ENCODE measurements at regions not wholly inside any gene's neighbourhood (a gene's known extent, or its start where the extent isn't known, plus 50 kb on each side); places are given as distances from the start of the nearest gene placed in this dataset.

DNA sequence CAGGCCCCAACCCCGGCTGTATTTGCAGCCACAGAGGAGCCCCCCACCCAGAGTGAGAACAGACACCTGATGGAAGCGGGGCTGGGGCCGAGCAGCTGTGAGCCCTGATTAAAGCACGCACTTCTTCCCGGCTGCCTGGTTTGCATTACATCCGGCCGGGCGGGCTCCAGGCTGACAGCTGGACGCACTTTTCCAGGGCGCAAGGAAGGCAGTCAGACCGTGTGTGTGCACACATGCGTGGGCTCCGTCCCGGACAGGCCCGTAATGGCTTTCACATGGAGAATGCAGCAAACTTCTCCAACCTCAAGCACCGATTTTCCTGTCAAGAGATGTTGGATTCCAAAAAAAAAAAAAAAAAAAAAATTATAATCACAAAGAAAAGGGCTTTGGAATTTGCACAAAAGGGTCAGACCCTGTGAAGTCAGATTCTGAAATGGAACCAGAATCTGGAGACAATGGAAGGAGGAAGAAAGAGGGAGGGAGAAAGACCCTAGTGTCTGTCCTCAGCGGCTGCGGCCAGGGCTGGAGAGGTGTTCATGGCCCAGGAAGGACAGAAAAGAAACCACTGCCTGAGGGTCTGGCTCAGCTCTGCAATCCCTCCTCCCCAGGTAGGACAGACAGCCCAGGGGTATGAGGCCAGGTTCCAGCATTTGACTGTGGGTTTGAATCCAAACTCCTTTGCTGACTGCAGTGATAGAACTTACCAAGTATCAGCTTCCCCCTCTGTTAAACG lies 365.5 kb downstream of the MN1 start:
- FAIRE-seq (no peak), DNase-seq (ENCODE audit: low spot score in 2 of 2) (no peak)

DNA sequence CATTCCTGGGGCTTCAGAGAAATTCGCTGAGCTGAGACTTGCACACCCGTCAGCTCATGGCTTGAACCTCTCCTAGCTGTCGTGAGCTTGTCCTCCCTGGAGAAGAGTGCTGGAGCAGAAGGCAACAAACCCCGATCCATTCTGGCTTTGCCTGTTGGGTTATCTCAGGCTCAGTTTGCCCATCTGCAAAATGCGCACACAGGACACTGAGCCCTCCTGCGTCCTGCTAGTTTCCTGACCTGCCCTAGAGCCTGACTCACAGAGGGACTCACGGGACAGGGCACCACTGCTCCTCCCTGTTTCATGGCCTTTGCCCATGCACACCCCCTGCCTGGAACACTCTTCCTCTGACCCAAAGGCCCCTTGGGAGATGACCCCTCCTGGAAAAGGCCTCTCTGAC lies 365.0 kb downstream of the MN1 start:
- no peak for DNase-seq (ENCODE audit: low spot score in 2 of 2)
- no peak for FAIRE-seq

GRCh38 chr22:27437570-27437969 lies 364.0 kb downstream of the MN1 start:
- DNase-seq (ENCODE audit: low spot score in 2 of 2) = no peak
- FAIRE-seq = no peak

DNA sequence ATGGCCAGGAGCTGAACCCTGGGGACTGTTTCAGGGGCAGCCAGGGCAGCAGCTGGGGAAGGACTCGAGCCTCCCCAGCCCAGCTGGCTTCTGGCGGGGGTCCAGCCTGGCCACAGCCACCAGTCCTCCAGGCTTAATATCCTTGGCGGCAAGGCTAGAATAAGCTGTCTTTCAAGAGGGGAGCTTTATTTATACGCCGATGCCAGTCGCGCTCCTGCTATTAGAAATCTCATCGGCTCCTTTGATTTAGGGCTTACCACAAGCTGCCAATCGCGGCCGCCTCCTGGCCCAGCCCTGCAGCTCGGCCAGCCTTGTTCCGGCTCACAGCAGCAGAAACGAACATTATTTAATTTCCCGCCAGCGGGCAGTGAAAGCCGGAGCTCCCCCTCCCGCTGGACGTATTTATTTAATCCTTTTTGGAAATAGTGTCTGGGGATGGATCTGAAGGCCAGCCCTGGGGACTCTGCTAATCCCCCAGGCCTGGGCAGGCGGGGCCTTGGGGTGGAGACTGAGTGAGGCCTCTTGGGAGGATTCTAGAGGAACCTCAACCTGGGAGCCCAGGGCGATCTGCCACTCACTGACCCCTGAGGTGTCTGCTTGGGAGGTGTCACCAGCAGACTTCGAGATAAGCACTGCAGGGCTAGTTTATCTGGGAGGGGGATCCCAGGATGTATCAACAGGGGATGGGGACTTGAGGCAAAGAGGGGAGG lies 363.1 kb downstream of the MN1 start:
- FAIRE-seq (no peak), DNase-seq (ENCODE audit: low spot score in 2 of 2) (peak in 1 of 2 donors; percentile 45)

- DNase-seq (ENCODE audit: low spot score in 2 of 2) = no peak
- no peak for FAIRE-seq
These were observed 362.4 kb downstream of the MN1 start for GRCh38 chr22:27439131-27439530.

DNA sequence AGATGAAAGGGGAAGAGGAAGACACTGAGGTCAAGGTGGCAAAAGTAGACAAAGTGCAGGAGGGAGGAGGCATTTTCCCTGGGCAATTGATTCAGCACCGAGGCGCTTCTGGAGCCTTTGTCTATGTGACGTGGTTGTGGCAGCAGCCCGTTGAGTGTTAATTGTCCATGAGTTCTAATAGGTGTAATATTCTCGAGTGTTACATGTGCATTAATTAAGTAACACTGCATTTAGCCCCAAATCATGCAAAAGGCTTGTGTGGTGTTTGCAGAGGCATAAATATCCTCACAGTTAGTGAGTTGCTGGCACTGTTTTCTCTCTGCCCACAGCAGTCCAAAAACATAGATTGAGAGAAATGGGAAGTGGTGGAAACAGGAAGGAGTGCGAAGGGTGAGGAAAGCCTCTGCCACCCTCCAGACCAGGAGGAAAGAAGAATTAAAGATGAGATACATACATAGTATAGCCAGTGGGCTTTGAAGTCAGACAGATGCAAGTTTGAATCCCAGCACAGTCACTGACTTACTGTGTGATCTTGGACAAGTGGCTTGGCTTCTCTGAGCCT lies 361.2 kb downstream of the MN1 start:
- no peak for FAIRE-seq

GRCh38 chr22:27441706-27442475 lies 359.7 kb downstream of the MN1 start:
- no peak for DNase-seq (ENCODE audit: low spot score in 2 of 2)
- FAIRE-seq = no peak

More for the DNA sequence above, 361.2 kb downstream of the MN1 start:
- DNase-seq (ENCODE audit: low spot score in 2 of 2) = no peak

GRCh38 chr22:27443306-27443705 lies 358.2 kb downstream of the MN1 start:
- FAIRE-seq = no peak
- no peak for DNase-seq (ENCODE audit: low spot score in 2 of 2)

DNA sequence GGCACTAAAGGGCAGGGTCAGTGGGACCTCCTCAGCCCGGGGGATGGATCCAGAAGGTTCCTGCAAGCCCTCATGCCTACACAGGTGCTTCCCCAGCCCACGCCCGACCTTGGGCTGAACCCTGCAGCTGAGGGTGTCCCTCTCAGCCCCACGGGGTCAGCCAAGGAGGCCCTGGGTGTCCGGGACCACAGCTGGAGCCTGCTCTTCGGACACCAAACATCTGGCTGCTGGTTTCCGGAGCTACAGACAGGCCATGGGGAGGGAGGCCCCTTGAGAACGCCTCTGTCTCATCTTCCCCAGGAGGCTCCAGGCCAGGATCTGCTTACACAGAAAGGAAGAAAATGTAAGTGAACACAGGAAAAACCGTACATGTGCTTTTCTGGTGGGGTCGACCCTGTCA lies 355.7 kb downstream of the MN1 start:
- FAIRE-seq (no peak), DNase-seq (ENCODE audit: low spot score in 2 of 2) (no peak)

DNA sequence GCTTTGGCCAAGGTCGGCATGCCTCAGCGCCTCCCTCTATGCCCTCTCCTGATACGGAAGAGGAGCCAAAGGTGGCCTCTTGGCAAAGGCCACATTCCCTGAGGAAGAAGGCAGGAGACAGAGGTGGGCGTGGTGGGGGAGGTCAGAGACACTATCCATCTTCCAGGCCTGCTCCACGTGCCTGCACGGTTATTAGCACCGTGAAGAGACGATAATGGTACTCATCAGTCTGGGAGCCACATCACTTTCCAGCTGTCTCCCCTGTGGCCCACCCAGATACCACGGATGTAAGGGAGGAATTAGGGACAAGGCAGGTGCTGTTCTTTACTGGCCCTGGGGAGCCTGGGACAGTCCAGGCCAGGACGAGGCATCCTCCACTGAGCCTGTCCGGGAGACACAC lies 354.3 kb downstream of the MN1 start:
- FAIRE-seq (no peak), DNase-seq (ENCODE audit: low spot score in 2 of 2) (no peak)

- FAIRE-seq = no peak
These were observed 351.1 kb downstream of the MN1 start for GRCh38 chr22:27450448-27450847.

GRCh38 chr22:27452245-27452644 lies 349.3 kb downstream of the MN1 start:
- DNase-seq (ENCODE audit: low spot score in 2 of 2) (no peak), FAIRE-seq (no peak)

More at GRCh38 chr22:27450448-27450847, 351.1 kb downstream of the MN1 start:
- DNase-seq (ENCODE audit: low spot score in 2 of 2) = no peak

DNA sequence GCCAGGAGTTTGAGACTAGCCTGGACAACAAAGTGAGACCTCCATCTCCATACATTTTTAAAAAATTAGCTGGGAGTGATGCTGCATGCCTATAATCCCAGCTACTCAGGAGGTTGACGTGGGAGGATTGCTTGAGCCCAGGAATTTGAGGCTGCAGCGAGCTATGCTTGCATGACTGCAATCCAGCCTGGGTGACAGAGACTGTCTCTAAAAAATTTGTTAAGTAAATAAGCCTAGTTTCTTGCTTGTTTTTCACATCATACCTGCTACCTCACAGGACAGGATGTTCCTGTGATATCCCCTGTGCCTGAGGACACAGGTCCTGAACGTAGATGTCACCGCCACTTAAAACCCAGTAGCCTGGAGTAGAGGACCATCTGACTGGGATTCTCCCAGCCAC lies 348.6 kb downstream of the MN1 start:
- FAIRE-seq (no peak), DNase-seq (ENCODE audit: low spot score in 2 of 2) (no peak)

DNA sequence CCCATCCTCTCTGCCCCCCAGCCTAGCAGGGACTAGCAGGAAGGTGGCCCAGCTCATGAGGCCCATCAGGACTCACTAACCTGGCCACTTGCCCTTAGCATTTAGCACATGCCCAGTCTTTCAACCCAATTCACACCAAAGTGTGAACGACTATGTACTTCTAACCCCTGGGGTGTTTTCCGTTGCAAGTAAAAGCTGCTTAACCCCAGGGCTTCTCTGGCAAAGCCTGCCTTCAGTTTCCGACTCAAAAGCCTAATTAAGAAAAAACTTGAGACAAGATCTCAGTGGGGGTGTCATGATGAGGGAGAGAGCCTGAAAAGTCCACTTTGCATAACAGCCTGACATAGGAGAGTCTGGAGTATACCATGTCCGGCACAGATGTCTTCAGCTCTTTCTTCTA lies 347.8 kb downstream of the MN1 start:
- no peak for FAIRE-seq
- no peak for DNase-seq (ENCODE audit: low spot score in 2 of 2)

- FAIRE-seq = no peak
- DNase-seq (ENCODE audit: low spot score in 2 of 2) = no peak
These were observed 346.6 kb downstream of the MN1 start for GRCh38 chr22:27454807-27455450.

- DNase-seq (ENCODE audit: low spot score in 2 of 2) = no peak
These were observed 346.0 kb downstream of the MN1 start for GRCh38 chr22:27455526-27455925.

DNA sequence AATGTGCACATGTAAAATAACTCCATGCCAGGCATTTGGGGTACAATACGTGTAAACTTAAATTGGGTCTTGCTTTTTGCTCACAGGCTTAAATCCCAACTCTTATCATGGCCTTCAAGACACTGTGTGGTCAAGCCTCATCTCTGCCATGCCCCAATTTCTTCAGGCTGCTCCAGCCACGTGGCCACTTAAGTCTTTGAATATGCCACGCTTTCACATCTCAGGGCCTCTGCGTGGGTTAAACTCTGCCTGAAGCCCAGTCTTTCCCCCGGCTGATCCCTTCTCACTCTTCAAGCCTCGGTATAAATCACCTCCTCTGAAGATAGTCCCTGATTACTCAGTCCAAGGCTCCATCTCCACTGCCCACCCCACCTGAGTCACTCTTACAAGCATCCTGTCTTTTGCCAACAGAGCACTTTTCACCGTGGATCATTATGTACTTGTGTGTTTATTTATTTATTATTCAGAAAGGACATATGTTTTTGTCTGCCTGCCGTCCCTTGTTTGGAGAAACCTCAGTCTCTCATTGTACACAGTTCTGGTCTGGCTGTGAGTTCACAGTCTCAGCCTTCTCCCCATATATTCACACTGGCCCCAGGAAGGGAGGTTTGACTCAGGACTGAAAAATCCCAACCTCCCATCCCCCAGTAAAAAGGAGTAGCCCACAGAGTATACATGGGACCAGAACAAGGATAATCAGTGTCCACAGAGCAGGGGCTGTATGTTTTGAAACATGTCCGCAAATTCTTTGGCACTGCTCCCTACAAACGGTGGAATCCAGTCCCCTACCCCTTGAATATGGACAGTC lies 344.7 kb downstream of the MN1 start:
- DNase-seq (ENCODE audit: low spot score in 2 of 2) (no peak), FAIRE-seq (no peak)

More at GRCh38 chr22:27455526-27455925, 346.0 kb downstream of the MN1 start:
- FAIRE-seq = no peak

- no peak for DNase-seq (ENCODE audit: low spot score in 2 of 2)
- FAIRE-seq = no peak
These were observed 341.6 kb downstream of the MN1 start for GRCh38 chr22:27459999-27460398.

DNA sequence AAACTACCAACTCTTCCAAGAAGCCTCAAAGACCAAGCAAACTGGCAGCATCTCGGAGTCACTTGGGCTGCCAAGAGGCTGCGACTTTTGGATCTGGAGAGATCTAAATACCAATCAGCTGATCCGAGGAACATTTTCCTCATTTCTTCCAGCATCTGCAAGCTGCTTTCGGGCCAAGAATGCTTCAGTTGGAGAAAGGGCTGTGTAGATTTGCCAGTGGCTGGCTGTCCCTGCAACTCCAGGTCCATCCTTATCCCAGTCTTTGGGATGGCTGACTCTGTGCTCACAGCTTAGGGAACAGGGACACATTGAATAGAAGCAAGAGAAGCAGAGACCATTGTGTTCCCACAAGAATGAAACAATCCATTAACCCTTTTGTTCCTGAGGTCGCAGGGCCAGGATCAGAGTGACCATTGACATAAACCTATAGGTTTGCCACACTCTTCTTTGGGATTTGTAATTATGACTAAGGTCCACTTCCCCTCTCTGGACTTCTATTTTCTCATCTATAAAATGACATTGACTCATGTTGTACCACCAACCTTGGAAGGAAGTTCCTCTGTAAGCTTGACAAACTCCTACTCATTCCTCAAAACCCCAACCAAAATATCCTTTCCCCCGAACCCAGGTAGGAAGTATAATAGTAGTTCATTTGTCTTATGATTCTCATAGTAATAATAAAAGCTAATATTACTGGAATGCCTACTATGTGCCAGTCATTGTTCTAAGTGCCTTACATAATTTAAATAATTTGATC lies 340.8 kb downstream of the MN1 start:
- DNase-seq (ENCODE audit: low spot score in 2 of 2) (no peak), FAIRE-seq (no peak)

Data from frontal cortex (tissue), 3 donors.